GM21360 (cell line): ENCODE measurements at regions not wholly inside any gene's neighbourhood (a gene's known extent, or its start where the extent isn't known, plus 50 kb on each side); places are given as distances from the start of the nearest gene placed in this dataset.
A peak's percentile ranks its signal among the peaks of the same experiment; 100 is the strongest.
"Not testable (repeated sequence)": the region's sequence is repeated elsewhere in the genome, so short reads cannot be mapped to it uniquely, and the experiment has no call there.

Experiments
- ATAC-seq: cut with Tn5 transposase; IDR thresholded peaks from one replicate; pipeline ENCODE4 v1.9.1; 2021; ENCODE audit warnings: mild to moderate bottlenecking, moderate library complexity; ENCODE audit not compliant: unreplicated experiment

DNA sequence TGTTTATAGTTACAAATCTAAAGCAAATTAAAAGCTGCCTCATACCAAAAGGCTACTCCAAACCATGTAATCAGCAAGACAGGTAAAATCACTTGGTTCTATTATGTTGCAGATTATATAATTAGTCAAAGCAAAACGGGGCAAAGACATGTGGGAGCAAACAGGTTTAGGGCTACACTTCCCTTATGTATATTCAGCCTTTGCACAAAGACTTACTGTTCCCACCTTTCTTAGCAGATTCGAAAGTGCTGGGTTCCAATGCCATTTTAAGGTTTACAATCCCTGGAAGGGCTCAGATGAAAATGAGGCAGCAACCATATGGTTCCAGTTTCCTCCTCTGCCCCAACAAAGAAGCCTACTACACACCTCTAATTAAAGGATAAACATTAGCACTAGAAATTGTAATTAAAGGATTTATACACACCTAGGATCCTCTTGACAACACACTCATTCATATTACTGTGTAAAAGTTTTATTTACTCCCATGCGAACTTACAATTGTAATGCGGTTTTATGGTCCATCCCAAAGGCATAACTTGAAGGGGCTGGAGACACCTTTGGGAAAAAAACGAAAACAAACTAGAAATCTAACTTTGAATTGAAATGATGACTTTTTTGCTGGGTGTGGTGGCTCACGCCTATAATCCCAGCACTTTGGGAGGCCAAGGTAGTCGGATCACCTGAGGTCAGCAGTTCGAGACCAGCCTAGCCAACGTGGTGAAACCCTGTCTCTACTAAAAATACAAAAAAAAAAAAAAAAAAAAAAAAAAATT is 117.3 kb upstream of the PKN2 start:
- ATAC-seq: no peak

DNA sequence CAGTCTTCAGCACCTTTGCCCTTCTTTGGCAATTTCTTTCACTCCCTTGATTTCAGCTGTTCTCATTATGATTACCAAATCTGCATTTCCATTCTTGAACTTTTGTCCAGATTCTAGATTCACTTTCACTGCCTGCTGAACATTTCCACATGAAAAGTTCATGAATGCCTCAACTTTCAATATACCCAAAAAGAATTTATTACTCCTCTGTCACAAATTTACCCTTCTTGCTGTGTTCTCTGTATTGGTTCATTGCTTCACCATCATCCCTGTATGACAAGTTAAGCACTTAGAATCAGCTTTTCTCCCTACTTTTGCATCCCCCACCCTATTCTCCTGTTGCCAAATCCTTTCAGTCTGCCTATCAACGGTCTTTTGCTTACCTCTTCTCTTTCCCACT is 112.6 kb upstream of the PKN2 start:
- no peak for ATAC-seq

DNA sequence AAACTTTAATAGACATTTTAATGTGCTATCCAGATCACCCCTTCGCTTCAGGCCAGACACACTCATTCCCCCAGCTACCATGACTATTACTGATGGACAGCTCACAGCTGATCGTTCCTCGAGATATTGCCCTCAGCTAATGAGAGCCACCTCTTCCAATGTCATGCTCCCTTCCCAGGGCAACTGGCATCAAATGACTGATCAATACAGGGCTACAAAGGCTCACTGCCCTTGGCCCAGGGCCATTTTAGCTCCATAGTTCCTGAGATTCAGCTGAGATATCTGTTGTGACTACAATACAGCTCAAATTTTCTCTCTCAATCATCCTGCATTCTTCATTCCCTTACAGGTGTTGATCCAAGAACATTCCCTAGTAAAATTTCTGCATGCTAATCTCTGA is 104.5 kb upstream of the PKN2 start:
- ATAC-seq: no peak

DNA sequence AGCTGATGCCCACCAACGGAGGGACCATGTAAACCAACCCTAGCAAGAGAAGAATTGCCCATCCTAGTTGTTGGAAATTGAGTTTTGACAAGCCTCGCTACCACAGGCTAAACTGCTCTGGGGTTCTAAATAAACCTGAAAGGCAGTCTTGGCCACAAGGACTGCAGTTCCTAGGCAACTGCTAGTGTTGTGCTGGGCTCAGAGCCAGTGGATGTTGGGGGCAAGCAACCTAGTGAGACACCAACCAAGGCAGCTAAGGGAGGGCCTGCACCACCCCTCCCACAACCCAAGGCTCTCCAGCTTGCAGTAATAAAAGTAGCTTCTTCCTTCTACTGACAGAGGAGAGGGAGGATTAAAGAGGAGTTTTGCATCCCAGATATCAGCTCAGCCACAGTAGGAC is 102.4 kb upstream of the PKN2 start:
- no peak for ATAC-seq

DNA sequence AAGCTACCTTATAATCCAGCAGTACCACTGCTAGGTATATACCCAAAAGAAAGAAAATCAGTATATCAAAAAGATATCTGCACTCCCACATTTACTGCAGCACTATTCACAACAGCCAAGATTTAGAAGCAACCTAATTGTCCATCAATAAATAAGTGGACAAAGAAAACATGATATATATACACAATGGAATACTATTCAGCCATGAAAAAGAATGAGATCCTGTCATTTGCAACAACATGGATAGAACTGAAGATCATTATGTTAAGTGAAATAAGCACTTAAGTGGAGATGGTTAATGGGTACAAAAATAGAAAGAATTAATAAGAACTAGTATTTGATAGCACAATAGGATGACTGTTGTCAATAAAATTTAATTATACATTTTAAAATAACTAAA is 90.7 kb upstream of the PKN2 start:
- no peak for ATAC-seq

DNA sequence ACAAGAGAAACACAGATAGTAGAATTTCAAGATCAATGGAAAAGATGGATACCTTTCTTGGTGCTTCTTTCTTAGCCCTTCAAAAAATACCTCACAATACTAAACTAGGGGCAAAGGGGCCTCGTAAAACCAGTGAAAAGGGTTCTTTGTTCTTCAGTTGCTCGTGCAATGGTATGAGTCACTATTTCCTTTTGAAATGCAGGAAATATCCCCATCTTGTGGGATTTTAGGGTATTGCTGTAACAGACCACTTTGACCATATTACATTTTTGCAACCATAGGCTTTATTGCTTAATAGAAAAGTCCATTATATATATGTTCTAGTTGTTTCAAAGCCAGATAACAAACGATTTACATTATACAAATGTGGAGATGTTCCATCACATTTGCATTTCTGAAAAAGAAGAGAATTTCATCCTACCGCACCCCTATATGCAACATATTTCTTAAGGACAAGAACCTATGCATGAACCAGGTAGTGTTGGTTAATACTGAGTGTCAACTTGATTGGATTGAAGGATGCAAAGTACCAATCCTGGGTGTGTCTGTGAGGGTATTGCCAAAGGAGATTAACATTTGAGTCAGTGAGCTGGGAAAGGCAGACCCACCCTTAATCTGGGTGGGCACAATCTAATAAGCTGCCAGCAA is 88.6 kb upstream of the PKN2 start:
- peak; percentile 57 for ATAC-seq

DNA sequence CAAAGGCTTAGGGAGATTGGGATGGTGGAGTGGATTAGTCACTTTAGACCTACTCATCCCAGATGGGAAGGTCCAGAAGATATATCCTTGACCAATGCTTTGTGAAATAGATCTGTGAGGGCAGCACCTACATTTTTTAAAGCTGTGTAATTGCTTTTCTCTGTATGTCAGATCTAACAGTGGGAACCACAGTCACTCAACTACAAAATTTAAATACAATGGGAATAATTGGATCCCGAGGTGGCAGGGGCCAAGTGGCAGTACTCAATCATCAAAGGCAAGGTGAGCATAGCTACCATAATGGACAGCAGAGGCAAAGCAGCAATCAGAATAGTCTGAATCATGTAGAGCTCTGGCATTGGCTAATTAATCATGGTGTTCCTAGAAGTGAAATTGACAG is 86.1 kb upstream of the PKN2 start:
- ATAC-seq: not testable (repeated sequence)

DNA sequence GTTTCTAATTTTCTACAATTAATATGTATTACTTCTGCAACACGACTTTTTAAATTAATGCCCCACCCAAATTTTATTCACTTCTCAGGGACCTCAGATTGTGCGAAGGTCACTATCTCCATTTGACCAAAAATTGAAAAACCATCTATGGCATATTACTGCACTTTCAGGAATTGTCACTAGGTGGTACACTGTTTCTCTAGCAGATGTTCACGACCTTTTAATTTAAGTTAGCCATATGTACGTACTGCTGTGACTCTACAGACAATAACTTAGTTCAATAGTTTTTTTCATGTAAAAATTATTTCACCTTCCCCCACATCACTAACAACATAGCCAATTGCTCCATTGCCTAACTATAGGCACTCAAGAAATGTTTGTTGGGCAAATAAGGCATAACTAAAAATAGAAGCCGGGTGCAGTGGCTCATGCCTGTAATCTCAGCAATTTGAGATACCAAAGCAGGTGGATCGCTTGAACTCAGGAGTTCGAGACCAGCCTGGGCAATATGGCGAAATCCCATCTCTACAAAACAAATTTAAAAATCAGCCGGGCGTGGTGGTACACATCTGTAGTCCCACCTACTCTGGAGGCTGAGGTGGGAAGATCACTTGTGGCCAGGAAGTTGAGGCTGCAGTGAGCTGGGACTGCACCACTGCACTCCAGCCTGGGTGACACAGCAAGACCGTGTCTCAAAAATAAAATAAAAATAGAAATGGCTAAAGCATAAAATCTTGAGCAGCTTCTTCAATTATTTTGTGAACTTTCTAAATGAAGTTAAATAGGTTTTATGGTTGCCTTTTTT is 75.7 kb upstream of the PKN2 start:
- ATAC-seq: peak; percentile 91

DNA sequence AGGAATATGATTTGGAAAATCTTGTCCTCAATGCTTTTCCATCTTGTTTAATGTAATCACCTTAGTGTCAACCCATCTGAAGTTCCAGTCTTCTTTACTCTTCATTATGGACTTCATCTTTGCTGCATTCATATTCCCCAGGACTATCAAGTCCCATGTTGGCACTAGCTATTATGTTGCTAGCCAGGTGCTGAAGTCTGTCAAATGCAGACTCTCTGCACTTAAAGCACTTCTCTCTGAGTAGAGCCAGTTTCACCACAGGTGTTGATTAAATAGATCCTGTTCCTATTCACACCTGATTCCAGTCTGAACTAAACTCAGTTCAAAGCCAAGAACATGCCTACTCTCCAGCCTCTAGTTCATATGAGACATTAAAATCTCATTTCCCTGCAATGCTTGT is 75.0 kb upstream of the PKN2 start:
- no peak for ATAC-seq

DNA sequence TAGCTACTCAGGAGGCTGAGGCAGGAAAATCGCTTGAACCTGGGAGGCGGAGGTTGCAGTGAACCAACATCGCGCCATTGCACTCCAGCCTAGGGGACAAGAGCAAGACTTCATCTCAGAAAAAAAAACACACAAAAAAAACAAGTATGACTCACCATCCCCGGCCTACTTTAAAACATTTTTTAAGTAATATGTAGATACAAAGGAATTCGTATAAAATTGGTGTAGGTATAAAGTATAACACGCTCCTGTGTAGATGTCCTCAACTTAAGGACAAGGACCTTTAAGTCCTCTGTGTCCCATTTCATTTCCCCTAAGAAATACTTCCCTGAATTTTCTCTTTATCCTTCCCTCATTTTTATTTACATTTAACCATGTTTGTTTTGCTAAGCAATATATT is 73.4 kb upstream of the PKN2 start:
- no peak for ATAC-seq

DNA sequence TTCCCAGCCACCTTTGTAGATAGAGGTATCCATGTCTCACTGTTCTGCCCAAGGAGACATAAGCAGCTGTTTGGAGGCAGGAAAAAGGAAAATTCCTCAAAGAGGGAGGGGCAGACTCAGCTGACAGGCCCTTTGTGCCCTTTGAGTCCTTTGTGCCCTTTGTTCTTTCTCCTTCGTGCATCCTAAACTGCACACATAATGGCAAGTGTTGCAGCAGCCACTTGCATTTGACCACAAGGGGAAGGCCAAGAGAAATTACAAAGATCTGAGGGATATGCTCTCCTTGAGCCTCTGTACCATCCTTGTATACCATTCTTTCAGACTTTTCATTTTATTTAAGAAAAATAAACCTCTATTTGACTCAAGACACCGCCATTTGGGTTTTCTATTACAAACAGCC is 71.8 kb upstream of the PKN2 start:
- ATAC-seq: no peak

DNA sequence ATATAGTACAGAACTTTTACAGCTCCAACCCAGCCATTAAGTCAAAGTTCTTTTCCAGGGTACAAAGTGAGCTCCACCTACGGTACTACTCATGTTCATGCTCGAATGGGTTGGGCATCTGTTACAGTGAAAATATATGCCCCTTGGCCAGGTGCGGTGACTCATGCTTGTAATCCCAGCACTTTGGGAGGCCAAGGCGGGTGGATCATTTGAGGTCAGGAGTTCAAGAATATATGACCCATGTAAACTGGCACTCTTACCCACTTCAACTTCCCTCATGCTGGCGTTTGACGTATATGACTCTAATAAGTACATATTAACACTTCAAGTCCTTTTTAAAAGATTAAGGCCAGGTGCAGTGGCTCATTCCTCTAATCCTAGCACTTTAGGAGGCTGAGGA is 71.3 kb upstream of the PKN2 start:
- ATAC-seq: no peak

DNA sequence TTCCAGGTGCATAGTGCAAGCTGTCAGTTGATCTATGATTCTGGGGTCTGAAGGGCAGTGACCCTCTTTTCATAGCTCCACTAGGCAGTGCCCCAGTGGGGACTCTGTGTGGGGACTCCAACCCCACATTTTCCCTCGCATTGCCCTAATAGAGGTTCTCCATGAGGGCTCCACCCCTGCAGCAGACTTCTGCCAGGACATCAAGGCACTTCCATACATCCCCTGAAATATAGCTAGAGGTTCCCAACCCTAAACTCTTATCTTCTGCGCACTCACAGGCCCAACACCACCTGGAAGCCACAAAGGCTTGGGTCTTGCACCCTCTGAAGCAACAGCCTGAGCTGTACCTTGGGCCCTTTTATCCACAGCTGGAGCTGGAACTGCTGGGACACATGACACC is 65.7 kb upstream of the PKN2 start:
- no peak for ATAC-seq

DNA sequence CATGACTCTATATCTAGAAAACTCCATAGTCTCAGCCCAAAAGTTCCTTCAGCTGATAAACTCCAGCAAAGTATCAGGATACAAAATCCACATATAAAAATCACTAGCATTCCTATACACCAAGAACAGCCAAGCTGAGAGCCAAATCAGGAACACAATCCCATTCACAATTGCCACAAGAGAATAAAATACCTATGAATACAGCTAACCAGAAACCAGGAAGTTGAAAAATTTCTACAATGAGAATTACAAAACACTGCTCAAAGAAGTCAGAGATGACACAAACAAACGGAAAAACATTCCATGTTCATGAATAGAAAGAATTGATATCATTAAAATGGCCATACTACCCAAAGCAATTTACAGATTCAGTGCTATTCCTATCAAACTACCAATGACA is 61.0 kb upstream of the PKN2 start:
- ATAC-seq: not testable (repeated sequence)
